Transverse colon (tissue), 4 donors: ENCODE measurements at regions not wholly inside any gene's neighbourhood (a gene's known extent, or its start where the extent isn't known, plus 50 kb on each side); places are given as distances from the start of the nearest gene placed in this dataset.

Experiments used
- DNase-seq: peaks from one replicate; pipeline ENCODE4 v3.0.0-alpha.2; 2019
- H3K27ac ChIP-seq, 4 donors: fragments of 200-600 bp; sonication (generic); 2 replicates each; pipeline ENCODE4 v1.5.1; 2016 to 2018; ENCODE audit warnings: inconsistent platforms in 4 of 4
- H3K27me3 ChIP-seq: fragments of 200-600 bp; sonication (generic); 2 replicates; pipeline ENCODE4 v1.5.1; 2017; ENCODE audit warnings: inconsistent platforms
- H3K36me3 ChIP-seq, 4 donors: fragments of 200-600 bp; sonication (generic); 2 replicates each; pipeline ENCODE4 v1.5.1; 2017 to 2019; ENCODE audit warnings: inconsistent platforms in 4 of 4
- H3K4me1 ChIP-seq, 4 donors: fragments of 200-600 bp; sonication (generic); 2 replicates each; pipeline ENCODE4 v1.5.1; 2017 to 2020; ENCODE audit warnings: inconsistent platforms in 4 of 4
- H3K4me3 ChIP-seq, 4 donors: fragments of 200-600 bp; sonication (generic); 1 replicate in 1 of 4; 2 replicates in 3 of 4; pipeline versions ENCODE4 v1.5.1 to v1.6.1; 2017 to 2019; ENCODE audit warnings: inconsistent platforms in 4 of 4
- H3K9me3 ChIP-seq, 2 donors: fragments of 200-600 bp; sonication (generic); 2 replicates each; pipeline ENCODE4 v1.5.1; 2017 to 2019; ENCODE audit warnings: inconsistent platforms in 2 of 2
- EP300 ChIP-seq: sonication (generic); formaldehyde crosslinking; IDR thresholded peaks from one replicate; pipeline ENCODE4 v1.6.1; 2017; ENCODE audit warnings: antibody characterized with exemption, low read depth
- POLR2A ChIP-seq: fragments of 450-650 bp; IDR thresholded peaks from one replicate; pipeline ENCODE4 v1.6.1; 2016; ENCODE audit warnings: antibody characterized with exemption, mild to moderate bottlenecking, moderate library complexity
- POLR2AphosphoS5 ChIP-seq, 3 donors: sonication (generic); formaldehyde crosslinking; IDR thresholded peaks; one replicate each; pipeline ENCODE4 v1.6.1; 2016; ENCODE audit warnings: antibody characterized with exemption in 3 of 3
- WGBS, 2 donors: methylation state at CpG; one replicate each; pipeline ENCODE4 v1.1.5; 2018; ENCODE audit warnings: low coverage in 1 of 2; 5-methylcytosine and 5-hydroxymethylcytosine counted together
- in situ Hi-C, 4 donors: fragments of 200-750 bp; cut with MboI; loops; one replicate each; pipeline versions ENCODE4 v1.15.0 to v1.15.1; 2017; ENCODE audit warnings: low sequenced_read_pairs in 3 of 4, low pct_ligation_motif_present in 1 of 4, low pct_unique_long_range_greater_than_20kb in 1 of 4
- intact Hi-C: fragments of 100-400 bp; cut with DNase I; formaldehyde crosslinking; loops from one replicate; pipeline ENCODE4 v1.15.1; 2023; ENCODE audit warnings: low total_unique reads
- TF ChIP-seq, protein P1 (sequence below), 5 experiments: fragments of 200-600 bp in 3 of 5; fragments of 450-650 bp in 2 of 5; sonication (generic) in 3 of 5; IDR thresholded peaks; 1 replicate in 2 of 5; 2 replicates in 3 of 5; pipeline ENCODE4 v1.5.1; 2016 to 2017; ENCODE audit warnings: antibody characterized with exemption in 5 of 5, inconsistent platforms in 3 of 5, mild to moderate bottlenecking in 2 of 5, moderate library complexity in 1 of 5

DNA sequence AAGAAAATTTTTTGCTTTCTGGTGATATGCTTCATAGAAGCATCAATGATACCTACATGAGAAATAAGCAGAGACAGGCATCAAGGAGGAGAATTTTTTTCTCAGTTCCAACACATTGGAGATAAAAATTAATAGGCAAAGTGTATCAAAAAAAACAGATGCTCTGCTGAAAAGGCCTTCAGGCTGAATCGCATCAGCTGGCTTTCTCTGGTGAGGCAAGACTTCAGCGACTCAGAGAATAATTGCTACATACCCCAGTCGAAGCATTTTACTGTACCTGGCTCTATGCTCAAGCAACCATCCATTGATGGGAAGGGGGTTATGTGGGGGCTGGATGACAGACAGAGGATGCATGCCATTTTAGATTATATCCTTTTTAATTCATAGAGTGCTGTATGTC, 415.1 kb downstream of the TFAP2A start:
- Histone ChIP-seq H3K4me1 (no peaks in the 10 kb centered on the region), H3K9me3 (no peaks in the 10 kb centered on the region), H3K36me3 (no peaks in the 10 kb centered on the region), H3K27ac (no peak overlapping the region), H3K4me3 (no peak overlapping the region), H3K27me3 (no peaks in the 10 kb centered on the region)
- no peak for TF ChIP-seq POLR2A
- no peak for TF ChIP-seq EP300
- no peak for TF ChIP-seq POLR2AphosphoS5 (IDR thresholded peaks at IDR 0.05)
- TF ChIP-seq, protein P1, sequence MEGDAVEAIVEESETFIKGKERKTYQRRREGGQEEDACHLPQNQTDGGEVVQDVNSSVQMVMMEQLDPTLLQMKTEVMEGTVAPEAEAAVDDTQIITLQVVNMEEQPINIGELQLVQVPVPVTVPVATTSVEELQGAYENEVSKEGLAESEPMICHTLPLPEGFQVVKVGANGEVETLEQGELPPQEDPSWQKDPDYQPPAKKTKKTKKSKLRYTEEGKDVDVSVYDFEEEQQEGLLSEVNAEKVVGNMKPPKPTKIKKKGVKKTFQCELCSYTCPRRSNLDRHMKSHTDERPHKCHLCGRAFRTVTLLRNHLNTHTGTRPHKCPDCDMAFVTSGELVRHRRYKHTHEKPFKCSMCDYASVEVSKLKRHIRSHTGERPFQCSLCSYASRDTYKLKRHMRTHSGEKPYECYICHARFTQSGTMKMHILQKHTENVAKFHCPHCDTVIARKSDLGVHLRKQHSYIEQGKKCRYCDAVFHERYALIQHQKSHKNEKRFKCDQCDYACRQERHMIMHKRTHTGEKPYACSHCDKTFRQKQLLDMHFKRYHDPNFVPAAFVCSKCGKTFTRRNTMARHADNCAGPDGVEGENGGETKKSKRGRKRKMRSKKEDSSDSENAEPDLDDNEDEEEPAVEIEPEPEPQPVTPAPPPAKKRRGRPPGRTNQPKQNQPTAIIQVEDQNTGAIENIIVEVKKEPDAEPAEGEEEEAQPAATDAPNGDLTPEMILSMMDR (IDR thresholded peaks at IDR 0.05) = no peak
- intact Hi-C loops (no loop called here), in situ Hi-C loops (no loop called here)
- 71 to 82% methylated on average over 1 to 3 of the region's 3 CpGs for WGBS, 2 donors
- no peak for DNase-seq

DNA sequence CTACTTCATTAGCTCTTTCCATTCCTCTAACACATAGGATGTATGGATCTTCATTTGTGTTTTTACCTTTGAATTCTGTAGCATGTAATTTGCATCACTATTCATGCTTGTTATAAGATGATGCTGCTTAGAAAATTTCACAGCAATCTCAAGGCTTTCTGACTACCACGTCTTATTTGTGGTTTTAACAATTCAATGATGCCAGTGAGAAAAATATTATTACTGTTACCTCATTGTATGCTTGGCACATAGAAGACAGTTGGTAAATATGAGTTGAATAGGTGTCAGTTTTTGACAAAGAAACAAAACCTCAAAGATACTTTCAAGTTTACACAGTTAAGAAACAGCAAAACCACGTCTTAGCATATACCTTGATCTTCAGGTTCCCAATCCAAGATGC, 428.6 kb downstream of the TFAP2A start:
- Histone ChIP-seq H3K36me3 (no peaks in the 10 kb centered on the region), H3K27me3 (no peaks in the 10 kb centered on the region), H3K27ac (no peak overlapping the region), H3K4me1 (no peaks in the 10 kb centered on the region), H3K9me3 (no peaks in the 10 kb centered on the region), H3K4me3 (no peak overlapping the region)
- TF ChIP-seq, protein P1 (IDR thresholded peaks at IDR 0.05) = no peak
- no peak for TF ChIP-seq EP300
- no peak for TF ChIP-seq POLR2AphosphoS5 (IDR thresholded peaks at IDR 0.05)
- no peak for TF ChIP-seq POLR2A
- intact Hi-C loops = no loop called here
- WGBS, 2 donors = 48 to 58% methylated on average over 2 of the region's 2 CpGs
- no peak for DNase-seq
- in situ Hi-C loops = no loop called here

DNA sequence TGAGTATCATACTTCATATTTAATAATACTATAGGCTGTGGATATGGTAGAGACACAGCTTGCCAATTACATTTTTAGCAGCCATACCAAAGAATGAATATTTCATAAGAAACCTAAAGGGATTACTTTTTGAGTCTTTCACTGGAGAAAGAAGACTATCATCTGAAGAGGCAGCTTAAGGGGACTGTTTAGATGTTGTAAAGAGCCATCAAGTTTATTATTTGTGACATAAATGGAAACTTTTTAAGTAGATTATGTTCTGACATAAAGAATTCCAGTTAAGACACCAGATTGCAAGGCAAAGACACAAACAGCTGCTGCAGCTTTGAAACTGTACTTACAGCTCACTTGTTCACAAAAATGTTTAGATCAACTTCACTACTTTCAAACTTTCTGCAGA, 429.4 kb downstream of the TFAP2A start:
- H3K9me3 ChIP-seq = no peaks in the 10 kb centered on the region
- no peak for DNase-seq
- H3K36me3 ChIP-seq = no peaks in the 10 kb centered on the region
- no peaks in the 10 kb centered on the region for H3K4me1 ChIP-seq
- no peak overlapping the region for H3K4me3 ChIP-seq
- H3K27ac ChIP-seq = no peak overlapping the region
- TF ChIP-seq, protein P1 (IDR thresholded peaks at IDR 0.05) = no peak
- no peak for TF ChIP-seq POLR2AphosphoS5 (IDR thresholded peaks at IDR 0.05)
- TF ChIP-seq EP300 = no peak
- no peak for TF ChIP-seq POLR2A
- no peaks in the 10 kb centered on the region for H3K27me3 ChIP-seq
- in situ Hi-C loops = no loop called here
- intact Hi-C loops = no loop called here

- Histone ChIP-seq H3K36me3 (no peaks in the 10 kb centered on the region), H3K27me3 (no peaks in the 10 kb centered on the region), H3K4me3 (no peak overlapping the region), H3K27ac (no peak overlapping the region), H3K4me1 (no peaks in the 10 kb centered on the region), H3K9me3 (no peaks in the 10 kb centered on the region)
- no peak for TF ChIP-seq POLR2AphosphoS5 (IDR thresholded peaks at IDR 0.05)
- TF ChIP-seq, protein P1 (IDR thresholded peaks at IDR 0.05) = no peak
- TF ChIP-seq POLR2A = no peak
- no peak for TF ChIP-seq EP300
- intact Hi-C loops = no loop called here
- in situ Hi-C loops = no loop called here
- no peak for DNase-seq
These were observed 430.3 kb downstream of the TFAP2A start for GRCh38 chr6:9984607-9985006.
